K562 (cell line): ENCODE measurements at regions not wholly inside any gene's neighbourhood (a gene's known extent, or its start where the extent isn't known, plus 50 kb on each side); places are given as distances from the start of the nearest gene placed in this dataset.
"Not testable (repeated sequence)": the region's sequence is repeated elsewhere in the genome, so short reads cannot be mapped to it uniquely, and the experiment has no call there.

Source experiments
- ATAC-seq: fragments of 200-7000 bp; cut with Tn5 transposase; 3 replicates; pipeline ENCODE4 v1.9.1; 2020; ENCODE audit warnings: moderate library complexity
- BruUV-seq: library from RNA; stranded (reverse); fragments of 400-500 nt; replicated peaks from 2 replicates; lab custom pipeline; 2021; lab: Mats Ljungman, UMichigan
- CTCF ChIA-PET: fragments of 300-600 bp; formaldehyde crosslinking; extraction: SDS; loops from one replicate; lab custom pipeline; 2021; ENCODE audit warnings: low intra/inter-chr PET ratio; lab: Yijun Ruan, JAX
- POLR2A ChIA-PET: fragments of 300-600, 350-650 bp; sonication (Branson Sonifier 250); formaldehyde crosslinking; extraction: SDS; loops from one replicate; lab custom pipeline; 2021; ENCODE audit warnings: antibody characterized with exemption, inconsistent platforms; lab: Yijun Ruan, JAX
- DNase-seq, 4 experiments: peaks; one replicate each; pipeline versions ENCODE4 v3.0.0 to v3.0.0-alpha.2; 2011 to 2018; ENCODE audit warnings: low spot score in 3 of 4, mixed read lengths in 3 of 4; ENCODE audit errors: extremely low read depth in 1 of 4
- FAIRE-seq: peaks from 2 replicates; lab custom pipeline; 2011; peaks lifted over from hg19 to GRCh38; lab: Jason Lieb, UNC
- H2AFZ ChIP-seq: 2 replicates; pipeline ENCODE4 v1.6.0; 2011; ENCODE audit warnings: low read depth, low read length, control low read depth, inconsistent platforms
- H3K27ac ChIP-seq: fragments of 200-600 bp; 3 replicates; pipeline ENCODE4 v1.8.0; 2011; ENCODE audit warnings: low read depth, mild to moderate bottlenecking, control low read depth, inconsistent platforms, low read length, moderate library complexity, mixed read lengths; ENCODE audit errors: extremely low read depth
- H3K27me3 ChIP-seq, 2 experiments: fragments of 300-600 bp in 1 of 2; 2 replicates in 1 of 2; 3 replicates in 1 of 2; pipeline versions ENCODE4 v1.6.0 to v1.8.0; 2011; ENCODE audit warnings: inconsistent platforms in 2 of 2, low read length in 2 of 2, mild to moderate bottlenecking in 1 of 2, mixed read lengths in 1 of 2, moderate library complexity in 1 of 2; ENCODE audit not compliant: control insufficient read depth in 2 of 2, insufficient read depth in 2 of 2
- H3K36me3 ChIP-seq: fragments of 300-600 bp; 3 replicates; pipeline ENCODE4 v1.8.0; 2011; ENCODE audit warnings: mild to moderate bottlenecking, low read length, inconsistent platforms; ENCODE audit not compliant: control insufficient read depth, insufficient read depth
- H3K4me1 ChIP-seq, 2 experiments: fragments of 200-600 bp in 1 of 2; replicated peaks in 1 of 2; 2 replicates in 1 of 2; 3 replicates in 1 of 2; pipeline versions ENCODE4 v1.5.1 to v1.8.0; 2011; ENCODE audit warnings: inconsistent platforms in 2 of 2, low read length in 2 of 2, mild to moderate bottlenecking in 1 of 2, mixed read lengths in 1 of 2, moderate library complexity in 1 of 2; ENCODE audit not compliant: control insufficient read depth in 2 of 2, insufficient read depth in 2 of 2
- H3K4me2 ChIP-seq: 2 replicates; pipeline ENCODE4 v1.6.1; 2011; ENCODE audit warnings: low read length, control low read depth, inconsistent platforms, mixed read lengths; ENCODE audit not compliant: insufficient read depth
- H3K4me3 ChIP-seq: fragments of 200-600 bp; sonication (generic), shearing (Covaris generic); 2 replicates; pipeline ENCODE4 v1.5.1; 2016; ENCODE audit warnings: control low read depth, inconsistent platforms
- H3K79me2 ChIP-seq: fragments of 200-600 bp; 3 replicates; pipeline ENCODE4 v1.8.0; 2011; ENCODE audit warnings: low read length, inconsistent platforms; ENCODE audit not compliant: control insufficient read depth, insufficient read depth
- H3K9ac ChIP-seq, 2 experiments: 2 replicates each; pipeline versions ENCODE4 v1.6.0 to v1.6.1; 2011; ENCODE audit warnings: low read depth in 2 of 2, low read length in 2 of 2, control low read depth in 1 of 2, inconsistent platforms in 1 of 2, mild to moderate bottlenecking in 1 of 2, mixed read lengths in 1 of 2; ENCODE audit not compliant: insufficient read depth in 1 of 2
- H3K9me1 ChIP-seq: one replicate; pipeline ENCODE4 v1.6.0; 2011; ENCODE audit warnings: inconsistent platforms, mild to moderate bottlenecking, low read length, moderate library complexity; ENCODE audit not compliant: control insufficient read depth, insufficient read depth
- H3K9me3 ChIP-seq: replicated peaks from 2 replicates; pipeline ENCODE4 v1.5.1; 2011; ENCODE audit warnings: low read depth, low read length, inconsistent platforms; ENCODE audit not compliant: control insufficient read depth, insufficient read depth
- H4K20me1 ChIP-seq: replicated peaks from 2 replicates; pipeline ENCODE4 v1.6.1; 2011; ENCODE audit warnings: low read length, inconsistent platforms, mixed read lengths; ENCODE audit not compliant: control insufficient read depth, insufficient read depth
- FOXM1 ChIP-seq, 2 experiments: fragments of 450-650 bp in 1 of 2; sonication (generic) in 1 of 2; formaldehyde crosslinking in 1 of 2; IDR thresholded peaks; 2 replicates each; pipeline versions ENCODE4 v1.6.1 to v1.9.0; 2017 to 2022; ENCODE audit warnings: low read depth in 2 of 2, mild to moderate bottlenecking in 2 of 2, missing genetic modification reagents in 1 of 2, moderate library complexity in 1 of 2
- MTA1 ChIP-seq: fragments of 450-650 bp; IDR thresholded peaks from 2 replicates; pipeline ENCODE4 v1.6.1; 2017; ENCODE audit warnings: borderline replicate concordance
- ZNF766 ChIP-seq: fragments of 200-800 bp; sonication (Bioruptor generic); conservative IDR thresholded peaks from 2 replicates; pipeline ENCODE4 v1.6.1; 2016; ENCODE audit warnings: missing genetic modification characterization, missing compliant biosample characterization
- WGBS: fragments of 100-300 bp; shearing (Covaris generic); methylation state at CpG from one replicate; pipeline ENCODE4 v1.1.6; 2016; ENCODE audit warnings: low coverage, mixed read lengths; ENCODE audit not compliant: insufficient coverage; ENCODE audit errors: missing lambda C conversion rate; 5-methylcytosine and 5-hydroxymethylcytosine counted together
- in situ Hi-C: fragments of 300-500 bp; cut with MboI; formaldehyde crosslinking; loops from 4 replicates; pipeline ENCODE4 v1.15.0; 2018; ENCODE audit warnings: inconsistent platforms, mixed read lengths
- intact Hi-C: fragments of 100-400 bp; cut with micrococcal nuclease; formaldehyde crosslinking; loops from 2 replicates; pipeline ENCODE4 v1.14.2; 2022

GRCh38 chr9:26216702-26217101 lies 538.5 kb upstream of the TUSC1 start (continued):
- TF ChIP-seq ZNF766 (no peak), MTA1 (no peak), FOXM1 (IDR thresholded peaks at IDR 0.05; ENCODE audit: low read depth) (no peak), FOXM1 (CRISPR knock-in tag; IDR thresholded peaks at IDR 0.05; ENCODE audit: low read depth) (no peak)

- H3K36me3 ChIP-seq, CTCF ChIA-PET, H3K79me2 ChIP-seq, BruUV-seq, H3K4me2 ChIP-seq, H3K27ac ChIP-seq, H4K20me1 ChIP-seq, H2AFZ ChIP-seq, intact Hi-C loops, POLR2A ChIA-PET, H3K4me3 ChIP-seq, H3K4me1 ChIP-seq, H3K9me1 ChIP-seq, ATAC-seq, DNase-seq, in situ Hi-C loops, H3K27me3 ChIP-seq, H3K9me3 ChIP-seq, H3K9ac ChIP-seq, FAIRE-seq: not testable (repeated sequence)
- no CpG with 5 or more reads among the region's 61 CpGs for WGBS
These were observed 536.6 kb upstream of the TUSC1 start for GRCh38 chr9:26214713-26215444.
